SK-N-SH treated with all-trans-retinoic acid at 6 μM for 48 hours (cell line): ENCODE measurements at regions not wholly inside any gene's neighbourhood (a gene's known extent, or its start where the extent isn't known, plus 50 kb on each side); places are given as distances from the start of the nearest gene placed in this dataset.

Experiments used
- ATAC-seq: fragments of 200-7000 bp; cut with Tn5 transposase; 3 replicates; pipeline ENCODE4 v1.9.1; 2020; ENCODE audit warnings: mild to moderate bottlenecking, moderate library complexity
- ARNTL ChIP-seq: fragments of 450-650 bp; formaldehyde crosslinking; IDR thresholded peaks from 2 replicates; pipeline ENCODE4 v1.5.0; 2020; ENCODE audit warnings: low read depth, mild to moderate bottlenecking, moderate library complexity, borderline replicate concordance
- BACH2 ChIP-seq: fragments of 250-450 bp; sonication (Bioruptor Pico); IDR thresholded peaks from 2 replicates; pipeline ENCODE4 v1.9.0; 2021; ENCODE audit warnings: mild to moderate bottlenecking, borderline replicate concordance
- CSDC2 ChIP-seq: fragments of 250-450 bp; sonication (Bioruptor Pico); IDR thresholded peaks from 2 replicates; pipeline ENCODE4 v1.5.0; 2020; ENCODE audit warnings: mild to moderate bottlenecking, moderate library complexity
- ESRRG ChIP-seq: fragments of 250-450 bp; sonication (Bioruptor Pico); IDR thresholded peaks from 2 replicates; pipeline ENCODE4 v1.6.1; 2021; ENCODE audit warnings: mild to moderate bottlenecking
- GLIS3 ChIP-seq: fragments of 250-450 bp; sonication (Bioruptor Pico); IDR thresholded peaks from 2 replicates; pipeline ENCODE4 v1.5.0; 2020; ENCODE audit warnings: mild to moderate bottlenecking, moderate library complexity
- ISL1 ChIP-seq: fragments of 250-450 bp; sonication (Bioruptor Pico); IDR thresholded peaks from 2 replicates; pipeline ENCODE4 v2.1.2; 2022; ENCODE audit warnings: mild to moderate bottlenecking, moderate library complexity
- PPARA ChIP-seq: fragments of 250-450 bp; sonication (Bioruptor Pico); IDR thresholded peaks from 2 replicates; pipeline ENCODE4 v1.5.0; 2020; ENCODE audit warnings: mild to moderate bottlenecking, borderline replicate concordance
- SNAI2 ChIP-seq: fragments of 250-450 bp; sonication (Bioruptor Pico); IDR thresholded peaks from 2 replicates; pipeline ENCODE4 v1.5.0; 2020; ENCODE audit warnings: mild to moderate bottlenecking, moderate library complexity
- TCF4 ChIP-seq: fragments of 250-450 bp; sonication (Bioruptor Pico); IDR thresholded peaks from 2 replicates; pipeline ENCODE4 v1.8.0; 2021; ENCODE audit warnings: mild to moderate bottlenecking, moderate library complexity, borderline replicate concordance
- ZC3H10 ChIP-seq: fragments of 250-450 bp; sonication (Bioruptor Pico); IDR thresholded peaks from 2 replicates; pipeline ENCODE4 v1.5.1; 2021; ENCODE audit warnings: mild to moderate bottlenecking, moderate library complexity
- ZFP3 ChIP-seq: fragments of 250-450 bp; sonication (Bioruptor Pico); IDR thresholded peaks from 2 replicates; pipeline ENCODE4 v1.5.0; 2020; ENCODE audit warnings: mild to moderate bottlenecking, moderate library complexity
- ZFP30 ChIP-seq: fragments of 450-650 bp; formaldehyde crosslinking; IDR thresholded peaks from 2 replicates; pipeline ENCODE4 v1.5.0; 2022; ENCODE audit warnings: mild to moderate bottlenecking, moderate library complexity
- ZNF565 ChIP-seq: fragments of 450-650 bp; formaldehyde crosslinking; conservative IDR thresholded peaks from 2 replicates; pipeline ENCODE4 v1.5.0; 2020; ENCODE audit warnings: low read depth, mild to moderate bottlenecking, moderate library complexity
- ZNF8 ChIP-seq: fragments of 450-650 bp; formaldehyde crosslinking; IDR thresholded peaks from 2 replicates; pipeline ENCODE4 v1.5.0; 2020; ENCODE audit warnings: mild to moderate bottlenecking, moderate library complexity
- TF ChIP-seq, protein P1 (sequence below): fragments of 250-450 bp; sonication (Bioruptor Pico); IDR thresholded peaks from 2 replicates; pipeline ENCODE4 v1.5.0; 2020; ENCODE audit warnings: mild to moderate bottlenecking, moderate library complexity
- TF ChIP-seq, protein P2 (sequence below): fragments of 250-450 bp; sonication (Bioruptor Pico); IDR thresholded peaks from 2 replicates; pipeline ENCODE4 v1.5.1; 2021; ENCODE audit warnings: mild to moderate bottlenecking, moderate library complexity
- TF ChIP-seq, protein P3 (sequence below): fragments of 250-450 bp; sonication (Bioruptor Pico); IDR thresholded peaks from 2 replicates; pipeline ENCODE4 v1.5.1; 2020; ENCODE audit warnings: low read depth, mild to moderate bottlenecking, moderate library complexity
- TF ChIP-seq, protein P4 (sequence below): fragments of 250-450 bp; sonication (Bioruptor Pico); IDR thresholded peaks from 2 replicates; pipeline ENCODE4 v1.8.0; 2020; ENCODE audit warnings: mild to moderate bottlenecking, moderate library complexity, borderline replicate concordance
- TF ChIP-seq, protein P5 (sequence below): fragments of 250-450 bp; sonication (Bioruptor Pico); IDR thresholded peaks from 2 replicates; pipeline ENCODE4 v1.8.0; 2021; ENCODE audit warnings: low read depth, mild to moderate bottlenecking, moderate library complexity, borderline replicate concordance

DNA sequence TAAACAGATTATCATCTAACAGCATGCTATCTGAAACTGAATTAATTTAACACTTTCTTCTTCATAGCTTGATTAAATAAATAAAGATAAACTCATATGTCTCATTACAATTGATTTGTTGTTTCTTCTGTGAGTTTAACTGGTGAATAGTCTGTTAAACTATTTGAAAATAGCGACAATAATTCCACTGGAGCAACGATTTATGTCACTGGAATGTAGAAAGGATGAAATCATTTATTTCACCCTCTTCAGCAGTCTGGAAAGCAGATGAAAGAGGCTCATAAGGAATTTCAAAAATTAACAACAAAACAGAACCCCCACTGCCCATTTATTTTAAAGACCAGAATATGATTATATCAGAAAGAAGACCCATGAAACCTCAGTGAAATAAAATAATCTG, 1165.1 kb upstream of the USP15 start:
- TF ChIP-seq, protein P1, sequence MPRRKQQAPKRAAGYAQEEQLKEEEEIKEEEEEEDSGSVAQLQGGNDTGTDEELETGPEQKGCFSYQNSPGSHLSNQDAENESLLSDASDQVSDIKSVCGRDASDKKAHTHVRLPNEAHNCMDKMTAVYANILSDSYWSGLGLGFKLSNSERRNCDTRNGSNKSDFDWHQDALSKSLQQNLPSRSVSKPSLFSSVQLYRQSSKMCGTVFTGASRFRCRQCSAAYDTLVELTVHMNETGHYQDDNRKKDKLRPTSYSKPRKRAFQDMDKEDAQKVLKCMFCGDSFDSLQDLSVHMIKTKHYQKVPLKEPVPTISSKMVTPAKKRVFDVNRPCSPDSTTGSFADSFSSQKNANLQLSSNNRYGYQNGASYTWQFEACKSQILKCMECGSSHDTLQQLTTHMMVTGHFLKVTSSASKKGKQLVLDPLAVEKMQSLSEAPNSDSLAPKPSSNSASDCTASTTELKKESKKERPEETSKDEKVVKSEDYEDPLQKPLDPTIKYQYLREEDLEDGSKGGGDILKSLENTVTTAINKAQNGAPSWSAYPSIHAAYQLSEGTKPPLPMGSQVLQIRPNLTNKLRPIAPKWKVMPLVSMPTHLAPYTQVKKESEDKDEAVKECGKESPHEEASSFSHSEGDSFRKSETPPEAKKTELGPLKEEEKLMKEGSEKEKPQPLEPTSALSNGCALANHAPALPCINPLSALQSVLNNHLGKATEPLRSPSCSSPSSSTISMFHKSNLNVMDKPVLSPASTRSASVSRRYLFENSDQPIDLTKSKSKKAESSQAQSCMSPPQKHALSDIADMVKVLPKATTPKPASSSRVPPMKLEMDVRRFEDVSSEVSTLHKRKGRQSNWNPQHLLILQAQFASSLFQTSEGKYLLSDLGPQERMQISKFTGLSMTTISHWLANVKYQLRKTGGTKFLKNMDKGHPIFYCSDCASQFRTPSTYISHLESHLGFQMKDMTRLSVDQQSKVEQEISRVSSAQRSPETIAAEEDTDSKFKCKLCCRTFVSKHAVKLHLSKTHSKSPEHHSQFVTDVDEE (CRISPR knock-in tag): no peak
- TF ChIP-seq, protein P2, sequence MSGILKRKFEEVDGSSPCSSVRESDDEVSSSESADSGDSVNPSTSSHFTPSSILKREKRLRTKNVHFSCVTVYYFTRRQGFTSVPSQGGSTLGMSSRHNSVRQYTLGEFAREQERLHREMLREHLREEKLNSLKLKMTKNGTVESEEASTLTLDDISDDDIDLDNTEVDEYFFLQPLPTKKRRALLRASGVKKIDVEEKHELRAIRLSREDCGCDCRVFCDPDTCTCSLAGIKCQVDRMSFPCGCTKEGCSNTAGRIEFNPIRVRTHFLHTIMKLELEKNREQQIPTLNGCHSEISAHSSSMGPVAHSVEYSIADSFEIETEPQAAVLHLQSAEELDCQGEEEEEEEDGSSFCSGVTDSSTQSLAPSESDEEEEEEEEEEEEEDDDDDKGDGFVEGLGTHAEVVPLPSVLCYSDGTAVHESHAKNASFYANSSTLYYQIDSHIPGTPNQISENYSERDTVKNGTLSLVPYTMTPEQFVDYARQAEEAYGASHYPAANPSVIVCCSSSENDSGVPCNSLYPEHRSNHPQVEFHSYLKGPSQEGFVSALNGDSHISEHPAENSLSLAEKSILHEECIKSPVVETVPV (CRISPR knock-in tag): no peak
- TF ChIP-seq ZC3H10 (CRISPR knock-in tag) (no peak), ISL1 (CRISPR knock-in tag) (no peak), ARNTL (CRISPR knock-in tag) (no peak), SNAI2 (CRISPR knock-in tag) (no peak)
- ATAC-seq: no peak

DNA sequence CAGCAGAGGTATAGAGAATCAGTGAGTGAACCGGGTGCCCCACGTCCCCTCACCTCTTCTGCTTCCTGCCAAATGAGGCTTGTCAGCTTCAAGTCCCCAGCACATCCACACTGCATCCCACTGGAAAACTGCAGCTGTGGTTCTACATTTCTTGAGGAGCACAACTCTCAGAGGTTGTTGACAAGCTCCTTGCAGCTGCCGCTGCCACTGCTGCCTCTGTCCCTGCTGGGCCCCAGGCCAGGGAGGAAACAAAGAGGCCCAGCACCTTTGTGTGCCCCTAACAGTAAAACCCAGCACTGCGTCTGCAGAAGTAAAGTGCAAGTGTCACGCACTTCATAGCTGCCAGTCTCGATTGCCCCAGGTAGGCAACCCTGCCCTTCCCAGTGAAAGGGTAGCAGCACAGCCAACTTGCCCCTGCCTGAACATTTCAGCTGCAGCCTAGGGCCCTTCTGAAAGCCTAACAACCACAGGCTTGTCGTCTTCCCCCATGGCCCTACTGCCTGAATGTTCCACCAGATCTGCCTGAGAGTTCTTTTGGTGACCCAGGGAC, 1162.1 kb upstream of the USP15 start:
- no peak for ATAC-seq
- TF ChIP-seq ISL1 (CRISPR knock-in tag): no peak
- TF ChIP-seq, protein P3, sequence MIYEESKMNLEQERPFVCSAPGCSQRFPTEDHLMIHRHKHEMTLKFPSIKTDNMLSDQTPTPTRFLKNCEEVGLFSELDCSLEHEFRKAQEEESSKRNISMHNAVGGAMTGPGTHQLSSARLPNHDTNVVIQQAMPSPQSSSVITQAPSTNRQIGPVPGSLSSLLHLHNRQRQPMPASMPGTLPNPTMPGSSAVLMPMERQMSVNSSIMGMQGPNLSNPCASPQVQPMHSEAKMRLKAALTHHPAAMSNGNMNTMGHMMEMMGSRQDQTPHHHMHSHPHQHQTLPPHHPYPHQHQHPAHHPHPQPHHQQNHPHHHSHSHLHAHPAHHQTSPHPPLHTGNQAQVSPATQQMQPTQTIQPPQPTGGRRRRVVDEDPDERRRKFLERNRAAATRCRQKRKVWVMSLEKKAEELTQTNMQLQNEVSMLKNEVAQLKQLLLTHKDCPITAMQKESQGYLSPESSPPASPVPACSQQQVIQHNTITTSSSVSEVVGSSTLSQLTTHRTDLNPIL (CRISPR knock-in tag): no peak
- TF ChIP-seq, protein P4, sequence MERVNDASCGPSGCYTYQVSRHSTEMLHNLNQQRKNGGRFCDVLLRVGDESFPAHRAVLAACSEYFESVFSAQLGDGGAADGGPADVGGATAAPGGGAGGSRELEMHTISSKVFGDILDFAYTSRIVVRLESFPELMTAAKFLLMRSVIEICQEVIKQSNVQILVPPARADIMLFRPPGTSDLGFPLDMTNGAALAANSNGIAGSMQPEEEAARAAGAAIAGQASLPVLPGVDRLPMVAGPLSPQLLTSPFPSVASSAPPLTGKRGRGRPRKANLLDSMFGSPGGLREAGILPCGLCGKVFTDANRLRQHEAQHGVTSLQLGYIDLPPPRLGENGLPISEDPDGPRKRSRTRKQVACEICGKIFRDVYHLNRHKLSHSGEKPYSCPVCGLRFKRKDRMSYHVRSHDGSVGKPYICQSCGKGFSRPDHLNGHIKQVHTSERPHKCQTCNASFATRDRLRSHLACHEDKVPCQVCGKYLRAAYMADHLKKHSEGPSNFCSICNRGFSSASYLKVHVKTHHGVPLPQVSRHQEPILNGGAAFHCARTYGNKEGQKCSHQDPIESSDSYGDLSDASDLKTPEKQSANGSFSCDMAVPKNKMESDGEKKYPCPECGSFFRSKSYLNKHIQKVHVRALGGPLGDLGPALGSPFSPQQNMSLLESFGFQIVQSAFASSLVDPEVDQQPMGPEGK (CRISPR knock-in tag): no peak
- no peak for TF ChIP-seq TCF4 (CRISPR knock-in tag)
- no peak for TF ChIP-seq ZFP3
- no peak for TF ChIP-seq BACH2 (CRISPR knock-in tag)
- TF ChIP-seq ZNF8: no peak
- no peak for TF ChIP-seq GLIS3 (CRISPR knock-in tag)
- TF ChIP-seq PPARA (CRISPR knock-in tag): no peak
- TF ChIP-seq, protein P5, sequence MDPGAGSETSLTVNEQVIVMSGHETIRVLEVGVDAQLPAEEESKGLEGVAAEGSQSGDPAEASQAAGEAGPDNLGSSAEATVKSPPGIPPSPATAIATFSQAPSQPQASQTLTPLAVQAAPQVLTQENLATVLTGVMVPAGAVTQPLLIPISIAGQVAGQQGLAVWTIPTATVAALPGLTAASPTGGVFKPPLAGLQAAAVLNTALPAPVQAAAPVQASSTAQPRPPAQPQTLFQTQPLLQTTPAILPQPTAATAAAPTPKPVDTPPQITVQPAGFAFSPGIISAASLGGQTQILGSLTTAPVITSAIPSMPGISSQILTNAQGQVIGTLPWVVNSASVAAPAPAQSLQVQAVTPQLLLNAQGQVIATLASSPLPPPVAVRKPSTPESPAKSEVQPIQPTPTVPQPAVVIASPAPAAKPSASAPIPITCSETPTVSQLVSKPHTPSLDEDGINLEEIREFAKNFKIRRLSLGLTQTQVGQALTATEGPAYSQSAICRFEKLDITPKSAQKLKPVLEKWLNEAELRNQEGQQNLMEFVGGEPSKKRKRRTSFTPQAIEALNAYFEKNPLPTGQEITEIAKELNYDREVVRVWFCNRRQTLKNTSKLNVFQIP (CRISPR knock-in tag): no peak
- no peak for TF ChIP-seq CSDC2
- TF ChIP-seq ARNTL (CRISPR knock-in tag): no peak
- no peak for TF ChIP-seq ZFP30 (CRISPR knock-in tag)

DNA sequence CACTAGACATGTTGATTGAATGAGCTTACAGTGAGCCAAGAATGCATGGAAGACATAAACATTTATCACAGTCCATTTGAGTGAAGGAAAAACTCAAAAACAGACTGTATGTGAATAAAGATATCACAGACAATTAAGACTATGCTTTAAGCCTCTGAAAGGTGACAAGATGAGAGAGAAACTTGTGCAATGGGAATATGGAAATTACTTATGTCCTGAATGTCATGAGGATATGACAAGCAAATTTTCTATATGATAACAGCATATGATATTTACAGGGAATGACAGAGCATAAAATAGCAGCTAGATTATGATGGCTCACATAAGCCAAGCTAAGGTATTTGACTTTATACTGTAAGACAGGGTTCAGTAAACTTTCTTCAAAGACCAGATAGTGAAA, 1153.1 kb upstream of the USP15 start:
- TF ChIP-seq ARNTL (CRISPR knock-in tag) (no peak), CSDC2 (no peak), ZFP3 (no peak), ZNF565 (CRISPR knock-in tag) (no peak), ISL1 (CRISPR knock-in tag) (no peak), ESRRG (CRISPR knock-in tag) (no peak)
- TF ChIP-seq, protein P5 (CRISPR knock-in tag): no peak
- TF ChIP-seq, protein P2 (CRISPR knock-in tag): no peak
- TF ChIP-seq, protein P4 (CRISPR knock-in tag): no peak
- no peak for ATAC-seq
